Endodermal cell (in vitro differentiated cells): ENCODE measurements at regions not wholly inside any gene's neighbourhood (a gene's known extent, or its start where the extent isn't known, plus 50 kb on each side); places are given as distances from the start of the nearest gene placed in this dataset.

Experiments
- DNase-seq: peaks from one replicate; pipeline ENCODE4 v3.0.0-alpha.2; 2017
- H3K27ac ChIP-seq: 2 replicates; pipeline ENCODE4 v1.5.1; 2013; ENCODE audit warnings: mild to moderate bottlenecking, low read depth, low read length, moderate library complexity
- H3K27me3 ChIP-seq: 2 replicates; pipeline ENCODE4 v1.6.1; 2013; ENCODE audit warnings: mild to moderate bottlenecking, low read length, moderate library complexity; ENCODE audit not compliant: insufficient read depth, control insufficient read depth, poor library complexity, severe bottlenecking
- H3K36me3 ChIP-seq: 2 replicates; pipeline ENCODE4 v1.7.0; 2013; ENCODE audit warnings: mild to moderate bottlenecking, low read length, moderate library complexity; ENCODE audit not compliant: control insufficient read depth, insufficient read depth
- H3K4me1 ChIP-seq: one replicate; pipeline ENCODE4 v1.7.0; 2013; ENCODE audit warnings: low read length; ENCODE audit not compliant: control insufficient read depth, insufficient read depth
- H3K4me3 ChIP-seq: 2 replicates; pipeline ENCODE4 v1.5.1; 2013; ENCODE audit warnings: mild to moderate bottlenecking, low read length, moderate library complexity
- H3K9ac ChIP-seq: 2 replicates; pipeline ENCODE4 v1.6.1; 2013; ENCODE audit warnings: mild to moderate bottlenecking, low read length, moderate library complexity; ENCODE audit not compliant: poor library complexity, severe bottlenecking; ENCODE audit errors: extremely low read depth
- H3K9me3 ChIP-seq: 2 replicates; pipeline ENCODE4 v1.6.1; 2013; ENCODE audit warnings: mild to moderate bottlenecking, low read length, moderate library complexity; ENCODE audit not compliant: control insufficient read depth
- H3K27ac Mint-ChIP-seq: 2 replicates; pipeline ENCODE4 v1.8.0; 2020; ENCODE audit warnings: mixed read lengths
- H3K27me3 Mint-ChIP-seq: 2 replicates; pipeline ENCODE4 v1.8.0; 2021; ENCODE audit warnings: mild to moderate bottlenecking, mixed read lengths; ENCODE audit not compliant: insufficient read depth
- H3K36me3 Mint-ChIP-seq: 2 replicates; pipeline ENCODE4 v1.8.0; 2020; ENCODE audit warnings: low read depth, mixed read lengths
- H3K4me1 Mint-ChIP-seq: 2 replicates; pipeline ENCODE4 v1.8.0; 2020; ENCODE audit warnings: mixed read lengths
- H3K4me3 Mint-ChIP-seq: 2 replicates; pipeline ENCODE4 v1.8.0; 2020; ENCODE audit warnings: mild to moderate bottlenecking, moderate library complexity, mixed read lengths
- H3K9me3 Mint-ChIP-seq: 2 replicates; pipeline ENCODE4 v1.8.0; 2020; ENCODE audit warnings: mild to moderate bottlenecking, mixed read lengths
- WGBS, 2 experiments: methylation state at CpG; one replicate each; pipeline versions ENCODE4 v1.1.5 to v1.1.7; 2013; ENCODE audit warnings: missing lambda C conversion rate in 2 of 2, mixed read lengths in 1 of 2; ENCODE audit not compliant: insufficient coverage in 1 of 2, insufficient read length in 1 of 2; 5-methylcytosine and 5-hydroxymethylcytosine counted together
- TF ChIP-seq, protein P1 (sequence below): fragments of 200-600 bp; sonication (generic); conservative IDR thresholded peaks from 2 replicates; pipeline ENCODE4 v1.5.0; 2021; ENCODE audit warnings: antibody characterized with exemption, mild to moderate bottlenecking

DNA sequence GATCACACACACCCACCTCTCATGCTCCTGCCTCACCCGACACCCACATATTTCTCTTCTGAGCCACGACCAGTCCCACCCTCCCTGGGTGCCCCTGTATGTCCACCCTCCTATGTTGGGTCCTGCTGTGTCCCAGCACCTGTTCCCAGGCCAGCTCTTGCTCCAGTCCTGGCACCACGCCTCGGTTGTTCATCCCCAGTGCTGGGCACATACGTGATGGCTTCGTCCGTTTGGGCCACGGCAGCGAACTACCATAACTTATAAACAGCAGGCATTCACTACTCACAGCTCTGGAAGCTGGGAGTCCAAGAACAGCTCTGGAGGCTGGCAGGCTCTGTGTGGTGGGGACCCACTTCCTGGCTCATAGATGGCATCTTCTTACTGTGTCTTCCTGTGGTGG, 116.9 kb downstream of the BRD1 start:
- Histone ChIP-seq H3K27ac (no peak overlapping the region), H3K9ac (no peak overlapping the region), H3K4me1 (no peaks in the 10 kb centered on the region), H3K9me3 (no peaks in the 10 kb centered on the region), H3K36me3 (no peaks in the 10 kb centered on the region), H3K27me3 (peaks cover 7% of the 10 kb centered on the region), H3K4me3 (no peak overlapping the region)
- Mint-ChIP-seq H3K27ac (no peak overlapping the region), H3K4me3 (no peak overlapping the region), H3K36me3 (no peaks in the 10 kb centered on the region), H3K4me1 (no peaks in the 10 kb centered on the region), H3K9me3 (peaks cover 9% of the 10 kb centered on the region), H3K27me3 (peaks cover under 1% of the 10 kb centered on the region)
- no peak for DNase-seq
- TF ChIP-seq, protein P1, sequence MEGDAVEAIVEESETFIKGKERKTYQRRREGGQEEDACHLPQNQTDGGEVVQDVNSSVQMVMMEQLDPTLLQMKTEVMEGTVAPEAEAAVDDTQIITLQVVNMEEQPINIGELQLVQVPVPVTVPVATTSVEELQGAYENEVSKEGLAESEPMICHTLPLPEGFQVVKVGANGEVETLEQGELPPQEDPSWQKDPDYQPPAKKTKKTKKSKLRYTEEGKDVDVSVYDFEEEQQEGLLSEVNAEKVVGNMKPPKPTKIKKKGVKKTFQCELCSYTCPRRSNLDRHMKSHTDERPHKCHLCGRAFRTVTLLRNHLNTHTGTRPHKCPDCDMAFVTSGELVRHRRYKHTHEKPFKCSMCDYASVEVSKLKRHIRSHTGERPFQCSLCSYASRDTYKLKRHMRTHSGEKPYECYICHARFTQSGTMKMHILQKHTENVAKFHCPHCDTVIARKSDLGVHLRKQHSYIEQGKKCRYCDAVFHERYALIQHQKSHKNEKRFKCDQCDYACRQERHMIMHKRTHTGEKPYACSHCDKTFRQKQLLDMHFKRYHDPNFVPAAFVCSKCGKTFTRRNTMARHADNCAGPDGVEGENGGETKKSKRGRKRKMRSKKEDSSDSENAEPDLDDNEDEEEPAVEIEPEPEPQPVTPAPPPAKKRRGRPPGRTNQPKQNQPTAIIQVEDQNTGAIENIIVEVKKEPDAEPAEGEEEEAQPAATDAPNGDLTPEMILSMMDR, result no peak
- WGBS, 2 experiments, result 82 to 89% methylated on average over 4 to 9 of the region's 9 CpGs

- H3K9me3 Mint-ChIP-seq, result peaks cover 9% of the 10 kb centered on the region
- Histone ChIP-seq H3K4me1 (no peaks in the 10 kb centered on the region), H3K27ac (no peak overlapping the region), H3K4me3 (no peak overlapping the region), H3K36me3 (no peaks in the 10 kb centered on the region), H3K9me3 (no peaks in the 10 kb centered on the region), H3K27me3 (no peaks in the 10 kb centered on the region), H3K9ac (no peak overlapping the region)
- H3K27ac Mint-ChIP-seq, result no peak overlapping the region
- no peak for DNase-seq
- 78 to 84% methylated on average over 3 to 4 of the region's 4 CpGs for WGBS, 2 experiments
- H3K4me3 Mint-ChIP-seq, result no peak overlapping the region
- H3K36me3 Mint-ChIP-seq, result no peaks in the 10 kb centered on the region
- TF ChIP-seq, protein P1, result no peak
- no peaks in the 10 kb centered on the region for H3K27me3 Mint-ChIP-seq
- H3K4me1 Mint-ChIP-seq, result no peaks in the 10 kb centered on the region
Observed at GRCh38 chr22:49709464-49709863, 118.2 kb downstream of the BRD1 start.

DNA sequence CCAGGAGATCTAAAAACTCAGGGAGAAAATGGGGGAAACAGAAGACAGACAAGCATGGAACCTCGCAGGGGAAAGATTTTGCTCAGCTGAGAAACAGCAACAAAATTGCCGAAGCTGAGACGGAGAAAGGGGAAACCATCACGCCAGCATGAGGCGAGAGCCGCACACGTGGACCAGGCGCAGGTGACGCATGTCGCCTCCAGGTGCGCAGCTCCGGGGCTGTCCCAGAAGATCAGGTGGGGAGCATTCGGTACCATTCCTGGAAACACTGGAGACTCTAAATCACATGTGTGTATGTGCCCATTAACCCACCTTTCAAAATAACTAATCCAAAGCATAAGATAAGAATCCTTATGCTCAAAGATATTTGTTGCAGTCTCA, 121.7 kb downstream of the BRD1 start:
- Mint-ChIP-seq H3K4me3 (no peak overlapping the region), H3K36me3 (no peaks in the 10 kb centered on the region), H3K4me1 (no peaks in the 10 kb centered on the region), H3K27me3 (no peaks in the 10 kb centered on the region), H3K9me3 (peaks cover 15% of the 10 kb centered on the region), H3K27ac (no peak overlapping the region)
- 93 to 95% methylated on average over 10 to 13 of the region's 13 CpGs for WGBS, 2 experiments
- no peaks in the 10 kb centered on the region for H3K27me3 ChIP-seq
- no peak overlapping the region for H3K9ac ChIP-seq
- TF ChIP-seq, protein P1, result no peak
- no peak overlapping the region for H3K4me3 ChIP-seq
- peaks cover 13% of the 10 kb centered on the region for H3K9me3 ChIP-seq
- no peaks in the 10 kb centered on the region for H3K4me1 ChIP-seq
- DNase-seq, result no peak
- H3K27ac ChIP-seq, result no peak overlapping the region
- H3K36me3 ChIP-seq, result no peaks in the 10 kb centered on the region
